ENCODE measurements at regions not wholly inside any gene's neighbourhood (a gene's known extent, or its start where the extent isn't known, plus 50 kb on each side); places are given as distances from the start of the nearest gene placed in this dataset.

- Histone ChIP-seq H3K9me3 (ENCODE audit: control insufficient read depth, insufficient read depth, low read length) (no peaks in the 10 kb centered on the region), H3K4ac (ENCODE audit: low read depth, low read length) (no peak overlapping the region), H3K4me1 (ENCODE audit: control insufficient read depth, insufficient read depth, low read length) (peaks cover 27% of the 10 kb centered on the region), H3K4me2 (ENCODE audit: low read depth, low read length) (no peak overlapping the region), H3K9me1 (ENCODE audit: insufficient read depth, low read length) (peaks cover 41% of the 10 kb centered on the region), H2AK9ac (replicated peaks; ENCODE audit: low read depth, low read length, poor library complexity) (no peak overlapping the region), H2AK5ac (ENCODE audit: low read depth, low read length) (peak overlapping the region; percentile 61; the same call in 1 of the 2 replicates), H3K4me3 (ENCODE audit: insufficient read depth, low read depth, low read length) (no peak overlapping the region), H3K27me3 (ENCODE audit: control insufficient read depth, insufficient read depth, low read length) (no peaks in the 10 kb centered on the region), H2BK15ac (ENCODE audit: low read depth, low read length) (no peak overlapping the region; the same call in 2 of the 3 replicates), H3K27ac (ENCODE audit: insufficient read depth, low read length) (peak overlapping the region; percentile 82; the same call in 1 of the 2 replicates), H2BK20ac (ENCODE audit: low read depth, low read length) (peak overlapping the region; percentile 13; the same call in 1 of the 2 replicates), H3K9ac (ENCODE audit: low read depth, low read length) (no peak overlapping the region), H2BK5ac (ENCODE audit: low read depth, low read length, poor library complexity, severe bottlenecking) (no peak overlapping the region), H3K36me3 (ENCODE audit: control insufficient read depth, insufficient read depth, low read length) (peaks cover 61% of the 10 kb centered on the region), H4K20me1 (ENCODE audit: insufficient read depth, low read length) (peaks cover 52% of the 10 kb centered on the region), H4K91ac (ENCODE audit: insufficient read depth, low read depth, low read length) (no peak overlapping the region), H4K5ac (ENCODE audit: low read depth, low read length) (no peak overlapping the region), H3K23ac (ENCODE audit: low read depth, low read length) (0 out of 2 replicates have a peak overlapping the region, but pooled peaks have one; percentile 32), H3K56ac (ENCODE audit: extremely low read depth, insufficient read depth, low read length) (no peak overlapping the region), H2AFZ (replicated peaks; ENCODE audit: low read length, poor library complexity) (peak overlapping the region; percentile 70), H2BK120ac (ENCODE audit: low read depth, low read length) (no peak overlapping the region), H3K14ac (replicated peaks; ENCODE audit: low read depth, low read length) (no peak overlapping the region), H3K18ac (ENCODE audit: low read depth, low read length) (no peak overlapping the region), H4K8ac (ENCODE audit: low read depth in 2 of 2, low read length in 2 of 2) (peak overlapping the region in 1 of 2 experiments; percentile 10; a peak in 1 of 4 replicates), H3K79me1 (ENCODE audit: low read depth in 1 of 2, low read length in 2 of 2) (peaks cover 6 to 68% of the 10 kb centered on the region in 2 experiments; a peak in 3 of 4 replicates)
- ATAC-seq (ENCODE audit: low read depth), result no peak
- ChIA-PET POLR2A (ENCODE audit: unreplicated experiment) (no interaction called here), CTCF (interaction anchor here (0.7 kb wide), 1 partner anchor 11 kb away, joined by 3 read pairs; no protein-coding TSS in a partner anchor)
- 89% methylated on average over 7 of the region's 9 CpGs; no CpG with 5 or more reads in 1 of the 2 experiments for WGBS, 2 experiments (ENCODE audit: extremely low coverage in 2 of 2, insufficient read length in 1 of 2)
- in situ Hi-C loops (cut with MboI; ENCODE audit: low sequenced_read_pairs), result no loop called here
- no TSS peak for BruUV-seq (replicated peaks)
- TF ChIP-seq RFX5 (IDR thresholded peaks at IDR 0.05; ENCODE audit: low read depth, low read length) (no peak), USF2 (IDR thresholded peaks at IDR 0.05; ENCODE audit: low read depth, low read length) (no peak), RAD21 (IDR thresholded peaks at IDR 0.05; ENCODE audit: low read length) (no peak), FOS (IDR thresholded peaks at IDR 0.05; ENCODE audit: low read depth, low read length) (no peak), MAFK (IDR thresholded peaks at IDR 0.05; ENCODE audit: low read depth, low read length) (no peak), CEBPB (IDR thresholded peaks at IDR 0.05; ENCODE audit: low read depth, low read length) (no peak), CHD1 (IDR thresholded peaks at IDR 0.05; ENCODE audit: low read depth, low read length) (no peak), SMC3 (IDR thresholded peaks at IDR 0.05; ENCODE audit: low read depth, low read length) (no peak), BHLHE40 (IDR thresholded peaks at IDR 0.05; ENCODE audit: low read depth, low read length) (no peak), MXI1 (IDR thresholded peaks at IDR 0.05; ENCODE audit: borderline replicate concordance, low read depth, low read length) (no peak), CTCF (conservative IDR thresholded peaks at IDR 0.05; ENCODE audit: low read depth, low read length) (no peak)
- TF ChIP-seq, protein P1, sequence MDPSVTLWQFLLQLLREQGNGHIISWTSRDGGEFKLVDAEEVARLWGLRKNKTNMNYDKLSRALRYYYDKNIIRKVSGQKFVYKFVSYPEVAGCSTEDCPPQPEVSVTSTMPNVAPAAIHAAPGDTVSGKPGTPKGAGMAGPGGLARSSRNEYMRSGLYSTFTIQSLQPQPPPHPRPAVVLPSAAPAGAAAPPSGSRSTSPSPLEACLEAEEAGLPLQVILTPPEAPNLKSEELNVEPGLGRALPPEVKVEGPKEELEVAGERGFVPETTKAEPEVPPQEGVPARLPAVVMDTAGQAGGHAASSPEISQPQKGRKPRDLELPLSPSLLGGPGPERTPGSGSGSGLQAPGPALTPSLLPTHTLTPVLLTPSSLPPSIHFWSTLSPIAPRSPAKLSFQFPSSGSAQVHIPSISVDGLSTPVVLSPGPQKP (IDR thresholded peaks at IDR 0.05; ENCODE audit: borderline replicate concordance, low read depth, low read length), result no peak
- no peak for DNase-seq
- dilution Hi-C loops (cut with HindIII; ENCODE audit: low sequenced_read_pairs, unreplicated experiment), result no loop called here
- intact Hi-C loops (cut with micrococcal nuclease), result no loop called here
Observed at GRCh38 chr14:101006008-101006407, 102.5 kb upstream of the RTL1 start.
